Mucosa of descending colon (tissue), 3 donors: ENCODE measurements at regions not wholly inside any gene's neighbourhood (a gene's known extent, or its start where the extent isn't known, plus 50 kb on each side); places are given as distances from the start of the nearest gene placed in this dataset.

ENCODE experiments used
- ATAC-seq: fragments of 200-7000 bp; cut with Tn5 transposase; one replicate; pipeline ENCODE4 v1.9.1; 2020; ENCODE audit warnings: mild to moderate bottlenecking, moderate library complexity
- DNase-seq, 3 donors: peaks; one replicate each; pipeline ENCODE4 v3.0.0-alpha.2; 2020
- H3K36me3 ChIP-seq: fragments of 200-600 bp; one replicate; pipeline ENCODE4 v1.8.0; 2021; ENCODE audit warnings: low read depth, mild to moderate bottlenecking
- H3K4me1 ChIP-seq: fragments of 200-600 bp; one replicate; pipeline ENCODE4 v1.8.0; 2021; ENCODE audit warnings: low read depth, mild to moderate bottlenecking
- H3K4me3 ChIP-seq: fragments of 200-600 bp; one replicate; pipeline ENCODE4 v1.8.0; 2021; ENCODE audit warnings: mild to moderate bottlenecking
- H3K9me3 ChIP-seq: fragments of 200-600 bp; one replicate; pipeline ENCODE4 v1.8.0; 2021; ENCODE audit warnings: mild to moderate bottlenecking
- CTCF ChIP-seq: fragments of 200-600 bp; IDR thresholded peaks from one replicate; pipeline ENCODE4 v1.8.0; 2022; ENCODE audit warnings: antibody characterized with exemption, mild to moderate bottlenecking
- intact Hi-C, 2 donors: fragments of 100-400 bp; cut with DNase I in 1 of 2; cut with micrococcal nuclease in 1 of 2; formaldehyde crosslinking; loops; one replicate each; pipeline versions ENCODE4 v1.11.0 to v1.11.1; 2022; cut with DNase I, micrococcal nuclease
- donor health status: DM: no; HTN: no; CAD: no; lungs with moderate emphysema.
- donor health status: DM: no; HTN: no; CAD: no.
- donor health status: DM: no; HTN: yes; CAD: no.

DNA sequence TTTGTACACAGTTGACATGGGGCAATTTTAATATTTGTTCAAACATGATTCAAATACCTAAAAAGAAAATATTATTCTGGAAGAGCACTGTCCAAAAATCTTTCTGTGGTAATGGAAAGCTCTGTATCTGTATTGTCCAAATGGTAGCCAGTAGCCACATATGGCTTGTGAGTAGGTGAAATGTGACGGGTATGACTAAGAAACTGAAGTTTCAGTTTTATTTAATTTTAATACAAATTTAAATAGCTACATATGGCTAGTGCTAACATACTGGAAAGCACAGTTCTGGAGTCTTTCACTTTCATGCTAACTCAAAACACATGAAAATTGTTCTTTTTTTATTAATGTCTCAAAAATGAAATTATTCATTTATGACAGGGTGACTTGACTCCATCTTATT lies 132.6 kb downstream of the PLK2 start:
- H3K4me3 ChIP-seq: no peak overlapping the region
- intact Hi-C loops: no loop called here
- no peak for DNase-seq
- ATAC-seq: no peak
- H3K36me3 ChIP-seq: no peaks in the 10 kb centered on the region
- H3K4me1 ChIP-seq: no peaks in the 10 kb centered on the region
- H3K9me3 ChIP-seq: no peaks in the 10 kb centered on the region
- no peak for TF ChIP-seq CTCF

- Histone ChIP-seq H3K4me1 (no peaks in the 10 kb centered on the region), H3K9me3 (no peaks in the 10 kb centered on the region), H3K4me3 (no peak overlapping the region), H3K36me3 (no peaks in the 10 kb centered on the region)
- TF ChIP-seq CTCF: no peak
- no peak for DNase-seq
- no peak for ATAC-seq
- intact Hi-C loops: no loop called here
Observed at GRCh38 chr5:58326022-58326421, 133.9 kb downstream of the PLK2 start.

DNA sequence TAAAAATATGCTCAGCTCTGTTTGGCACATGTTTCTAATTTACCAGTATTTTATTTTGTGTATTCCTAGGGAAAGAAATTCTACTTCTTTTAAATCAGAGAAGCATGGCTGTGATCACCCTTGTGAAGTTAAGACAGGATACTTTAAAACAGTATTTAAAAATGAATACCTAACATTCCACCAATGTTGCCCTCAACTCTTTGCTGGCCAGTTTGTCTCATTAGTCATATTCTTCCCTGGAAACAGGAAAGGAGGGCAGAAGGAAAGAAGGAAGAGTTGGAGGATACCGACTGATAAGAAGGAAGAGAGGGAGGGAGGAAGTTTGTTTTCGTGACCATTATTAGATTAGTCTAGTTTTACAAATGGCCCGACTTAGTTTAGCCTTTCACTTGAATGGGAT lies 137.4 kb downstream of the PLK2 start:
- intact Hi-C loops: no loop called here
- no peak for DNase-seq
- no peak overlapping the region for H3K4me3 ChIP-seq
- no peak for ATAC-seq
- H3K4me1 ChIP-seq: no peaks in the 10 kb centered on the region
- TF ChIP-seq CTCF: no peak
- no peaks in the 10 kb centered on the region for H3K9me3 ChIP-seq
- H3K36me3 ChIP-seq: no peaks in the 10 kb centered on the region

- Histone ChIP-seq H3K9me3 (no peaks in the 10 kb centered on the region), H3K4me1 (no peaks in the 10 kb centered on the region), H3K4me3 (no peak overlapping the region), H3K36me3 (no peaks in the 10 kb centered on the region)
- intact Hi-C loops: no loop called here
- no peak for TF ChIP-seq CTCF
- DNase-seq (no peak), ATAC-seq (no peak)
Observed at GRCh38 chr5:58318468-58318867, 141.4 kb downstream of the PLK2 start.

DNA sequence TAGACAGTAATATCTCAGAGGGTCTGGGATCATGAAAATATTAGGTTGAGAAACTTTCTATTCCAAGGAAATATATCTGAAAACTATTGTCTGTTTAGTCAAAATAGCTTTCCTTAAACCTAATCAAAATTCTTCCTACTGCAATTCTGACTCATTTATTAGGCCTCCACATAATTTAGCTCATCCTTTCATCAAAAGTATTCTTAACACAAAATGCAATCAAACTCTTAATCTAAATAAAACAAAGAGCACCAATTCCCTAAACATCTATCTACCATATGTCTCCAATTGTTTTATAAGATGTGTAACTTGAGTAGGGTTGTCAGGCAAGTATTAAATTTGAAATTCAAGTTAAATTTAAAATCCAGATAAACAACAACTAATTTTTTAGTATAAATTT lies 142.1 kb downstream of the PLK2 start:
- no peak for TF ChIP-seq CTCF
- Histone ChIP-seq H3K4me3 (no peak overlapping the region), H3K4me1 (no peaks in the 10 kb centered on the region), H3K36me3 (no peaks in the 10 kb centered on the region), H3K9me3 (no peaks in the 10 kb centered on the region)
- ATAC-seq: no peak
- DNase-seq: no peak
- intact Hi-C loops: no loop called here

GRCh38 chr5:58317009-58317408 lies 142.9 kb downstream of the PLK2 start:
- no peak for TF ChIP-seq CTCF
- no peaks in the 10 kb centered on the region for H3K36me3 ChIP-seq
- ATAC-seq: no peak
- H3K9me3 ChIP-seq: no peaks in the 10 kb centered on the region
- H3K4me1 ChIP-seq: no peaks in the 10 kb centered on the region
- DNase-seq: no peak
- intact Hi-C loops: no loop called here
- no peak overlapping the region for H3K4me3 ChIP-seq
